Stimulated activated CD4-positive, alpha-beta T cell treated with anti-CD3 and anti-CD28 coated beads, Interleukin-1b, Interleukin-23, amount 100 ng/mL, for 4 hours (primary cell): ENCODE measurements at regions not wholly inside any gene's neighbourhood (a gene's known extent, or its start where the extent isn't known, plus 50 kb on each side); places are given as distances from the start of the nearest gene placed in this dataset.
"Not testable (repeated sequence)": the region's sequence is repeated elsewhere in the genome, so short reads cannot be mapped to it uniquely, and the experiment has no call there.

ENCODE experiments used
- DNase-seq, 2 donors: peaks; one replicate each; pipeline ENCODE4 v3.0.0-alpha.2; 2020; ENCODE audit warnings: low read depth in 2 of 2

DNA sequence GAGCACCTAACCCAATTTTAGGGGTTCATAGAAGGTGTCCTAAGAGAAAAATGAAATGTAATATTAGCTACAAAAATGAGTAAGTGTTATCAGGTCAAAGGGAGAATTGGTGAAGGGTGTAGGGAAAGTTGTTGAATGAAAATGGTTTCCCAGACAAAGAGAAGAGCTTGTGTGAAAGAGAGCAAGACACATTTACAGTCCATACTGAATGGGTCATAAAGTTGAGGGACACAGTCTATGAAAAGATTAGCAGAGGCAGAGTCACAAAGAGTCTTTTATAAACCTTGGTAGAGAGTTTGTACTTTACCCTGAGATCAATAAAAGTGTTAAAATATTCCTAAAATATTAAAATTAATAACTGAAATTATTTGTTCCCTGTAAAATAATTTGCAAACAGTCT, 759.4 kb downstream of the DIAPH3 start:
- DNase-seq, result no peak

DNA sequence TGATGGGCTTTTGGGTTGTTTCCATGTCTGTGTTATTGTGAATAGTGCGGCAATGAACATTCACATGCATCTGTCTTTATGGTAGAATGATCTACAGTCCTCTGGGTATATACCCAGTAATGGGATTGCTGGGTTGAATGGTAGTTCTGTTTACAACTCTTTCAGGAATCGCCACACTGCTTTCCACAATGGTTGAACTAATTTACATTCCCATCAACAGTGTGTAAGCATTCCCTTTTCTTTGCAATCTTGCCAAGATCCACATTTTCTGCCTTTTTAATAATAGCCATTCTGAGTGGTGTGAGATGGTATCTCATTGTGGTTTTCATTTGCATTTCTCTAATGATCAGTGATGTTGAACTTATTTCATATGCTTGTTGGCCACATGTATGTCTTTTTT, 756.5 kb downstream of the DIAPH3 start:
- DNase-seq, result not testable (repeated sequence)

DNA sequence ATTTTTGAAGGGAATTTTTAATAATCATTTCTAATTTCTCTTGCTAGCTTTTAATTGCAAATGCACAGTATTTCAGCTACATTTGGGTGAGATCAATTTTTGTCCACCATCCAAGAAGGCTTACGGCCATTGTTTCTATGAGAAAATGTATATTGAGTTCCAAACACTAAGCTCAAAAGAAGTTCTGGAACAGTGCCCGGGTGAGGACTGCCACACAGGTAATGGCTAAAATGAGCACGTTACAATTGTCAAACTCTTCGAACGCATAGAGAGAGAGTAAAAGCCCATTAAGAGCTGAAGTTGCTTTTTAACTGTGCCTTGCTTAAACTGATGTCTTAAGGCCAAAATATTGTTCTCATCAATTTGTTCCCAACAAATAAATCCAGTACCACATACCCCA, 755.0 kb downstream of the DIAPH3 start:
- no peak for DNase-seq

GRCh38 chr13:59409211-59409610, 754.5 kb downstream of the DIAPH3 start:
- DNase-seq, result no peak

DNA sequence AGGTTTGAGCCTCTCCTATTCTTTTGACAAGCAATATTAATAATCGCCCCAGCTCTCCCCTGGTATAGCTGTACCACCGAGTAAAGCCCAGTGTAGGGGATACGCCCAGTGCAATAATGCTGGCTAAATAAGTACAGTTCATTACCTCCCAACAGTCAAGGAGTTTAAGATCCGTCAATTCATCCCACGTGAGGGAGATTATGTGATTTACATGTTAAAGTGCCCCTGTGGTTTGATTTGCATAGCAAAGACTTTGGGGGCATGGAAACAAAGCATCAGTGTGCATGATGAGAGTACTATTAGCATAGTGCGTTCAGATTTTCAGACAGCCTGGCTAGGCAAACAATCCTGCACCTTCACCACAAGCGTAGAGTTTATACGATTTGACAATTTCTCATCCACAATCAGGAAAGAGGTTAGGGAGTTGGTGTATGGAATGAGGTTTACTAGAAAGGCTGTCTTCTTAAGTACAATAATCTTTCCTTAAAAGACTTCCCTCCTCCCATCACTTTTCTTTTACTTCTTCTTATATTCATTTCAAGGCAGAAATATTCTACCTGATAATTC, 754.0 kb downstream of the DIAPH3 start:
- DNase-seq, result no peak

DNA sequence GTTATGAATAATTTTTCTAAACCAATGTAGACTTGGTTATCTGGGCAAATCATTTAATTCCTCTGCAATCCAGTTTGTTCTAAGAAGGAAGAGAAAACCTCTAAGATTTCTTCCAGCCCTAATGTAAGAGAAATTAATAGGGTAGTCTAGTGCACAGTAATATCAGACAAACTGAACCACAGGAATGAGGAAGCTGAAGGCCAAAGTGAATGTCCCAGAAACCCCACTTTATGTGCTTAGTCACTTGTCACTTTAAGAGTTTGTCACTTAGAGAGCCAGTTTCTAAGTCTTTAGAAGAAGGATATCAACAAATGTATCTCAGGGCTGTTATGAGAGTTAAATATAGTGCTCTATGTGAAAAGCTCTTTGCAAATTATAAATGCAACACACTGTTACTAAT, 750.6 kb downstream of the DIAPH3 start:
- DNase-seq, result no peak

DNA sequence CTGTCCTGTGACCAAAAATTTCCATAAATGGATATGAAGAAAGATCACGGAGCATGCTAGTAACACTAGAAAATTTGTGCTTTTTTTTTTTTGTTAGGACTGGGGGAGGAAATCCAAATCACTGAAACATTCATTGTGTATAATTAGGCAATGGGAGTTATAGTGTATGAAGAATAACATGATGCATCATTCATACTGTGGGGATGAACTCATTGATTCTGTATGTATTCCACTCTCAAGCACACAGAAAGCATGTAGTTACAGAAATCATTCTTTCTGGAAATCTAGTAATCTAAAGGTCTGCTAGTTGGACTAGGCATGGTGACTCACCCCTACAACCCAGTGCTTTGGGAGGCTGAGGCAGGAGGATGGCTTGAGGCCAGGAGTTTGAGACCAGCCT, 749.7 kb downstream of the DIAPH3 start:
- DNase-seq, result no peak

DNA sequence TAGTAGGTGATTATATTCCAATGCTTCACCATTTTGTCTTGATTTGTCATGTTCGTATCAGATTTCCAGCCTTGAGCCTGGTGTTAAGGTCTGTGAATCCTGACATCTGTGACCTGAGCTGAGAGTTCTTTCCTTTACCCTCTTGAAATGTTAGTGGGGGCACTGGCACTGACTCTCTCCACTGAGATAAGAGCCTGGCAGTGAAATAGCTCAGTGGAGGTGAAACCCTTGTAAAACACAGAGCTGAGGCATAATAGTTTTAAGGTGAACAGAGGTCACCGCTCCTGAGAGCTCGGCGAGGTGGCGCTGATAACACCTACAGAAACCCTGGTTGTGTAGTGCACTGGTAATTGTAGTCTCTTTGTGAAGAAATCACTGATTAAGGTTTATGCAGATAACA, 748.2 kb downstream of the DIAPH3 start:
- no peak for DNase-seq

DNA sequence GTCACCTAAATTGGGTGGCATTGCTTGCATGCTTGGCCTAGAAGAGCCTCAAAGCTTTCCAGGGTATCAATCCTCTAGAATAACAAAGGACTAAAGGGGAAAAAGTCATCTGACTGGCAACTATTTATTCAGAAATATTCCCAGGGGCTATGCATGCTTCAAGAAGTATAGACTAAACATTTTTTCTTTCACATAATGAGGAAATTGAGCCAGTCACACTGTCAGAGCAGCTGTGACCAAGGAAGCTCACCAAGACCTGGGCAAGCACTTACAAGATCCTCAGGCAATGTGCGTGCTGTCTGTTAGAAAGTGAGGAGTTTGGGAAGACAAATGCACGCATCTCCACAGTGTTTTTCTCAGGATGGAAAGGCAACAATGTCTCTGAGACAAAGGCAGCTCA, 747.2 kb downstream of the DIAPH3 start:
- no peak for DNase-seq

GRCh38 chr13:59422646-59423045, 741.1 kb downstream of the DIAPH3 start:
- DNase-seq, result no peak

- DNase-seq, result no peak
These were observed 739.9 kb downstream of the DIAPH3 start for GRCh38 chr13:59423708-59424340.

DNA sequence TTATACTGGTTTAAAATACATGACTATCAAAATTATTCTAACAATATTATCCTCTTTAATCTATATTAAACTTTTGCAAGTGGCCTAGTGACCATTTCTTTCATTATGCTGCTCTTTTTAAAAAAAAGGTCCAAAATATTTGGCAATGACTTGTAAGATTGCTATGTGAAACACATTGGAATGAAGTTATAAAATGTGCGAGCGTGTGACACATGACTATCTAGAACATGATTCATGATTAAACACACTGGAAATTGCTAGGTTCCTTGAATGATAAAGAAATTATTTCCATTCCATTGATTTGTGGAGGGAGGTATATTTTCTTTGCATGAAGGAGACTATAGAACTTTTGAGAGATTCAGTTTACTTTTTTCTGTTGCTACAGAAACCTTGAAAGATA, 739.1 kb downstream of the DIAPH3 start:
- no peak for DNase-seq

- DNase-seq, result no peak
These were observed 738.5 kb downstream of the DIAPH3 start for GRCh38 chr13:59425211-59425741.

- no peak for DNase-seq
These were observed 728.7 kb downstream of the DIAPH3 start for GRCh38 chr13:59435024-59435423.

- no peak for DNase-seq
These were observed 726.0 kb downstream of the DIAPH3 start for GRCh38 chr13:59437544-59438301.

DNA sequence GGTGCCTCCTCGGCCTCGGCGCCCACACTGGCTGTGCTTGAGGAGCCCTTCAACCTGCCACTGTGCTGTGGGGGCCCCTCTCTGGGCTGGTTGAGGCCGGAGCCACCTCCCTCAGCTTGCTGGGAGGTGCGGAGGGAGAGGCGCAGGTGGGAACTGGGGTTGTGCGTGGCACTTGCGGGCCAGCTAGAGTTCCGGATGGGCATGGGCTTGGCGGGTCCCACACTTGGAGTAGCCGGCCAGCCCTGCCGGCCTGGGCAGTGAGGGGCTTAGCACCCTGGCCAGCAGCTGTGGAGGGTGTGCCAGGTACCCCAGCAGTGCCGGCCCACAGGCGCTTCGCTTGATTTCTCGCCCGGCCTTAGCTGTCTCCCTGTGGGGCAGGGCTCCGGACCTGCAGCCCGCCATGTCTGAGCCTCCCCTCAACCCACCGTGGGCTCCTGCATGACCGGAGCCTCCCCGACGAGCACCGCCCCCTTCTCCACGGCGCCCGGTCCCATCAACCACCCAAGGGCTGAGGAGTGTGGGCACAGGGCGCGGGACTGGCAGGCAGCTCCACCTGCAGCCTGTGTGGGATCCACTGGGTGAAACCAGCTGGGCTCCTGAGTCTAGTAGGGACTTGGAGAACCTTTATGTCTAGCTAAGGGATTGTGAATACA, 723.8 kb downstream of the DIAPH3 start:
- no peak for DNase-seq

GRCh38 chr13:59441068-59441467, 722.7 kb downstream of the DIAPH3 start:
- not testable (repeated sequence) for DNase-seq

- no peak for DNase-seq
These were observed 722.0 kb downstream of the DIAPH3 start for GRCh38 chr13:59441596-59442280.

DNA sequence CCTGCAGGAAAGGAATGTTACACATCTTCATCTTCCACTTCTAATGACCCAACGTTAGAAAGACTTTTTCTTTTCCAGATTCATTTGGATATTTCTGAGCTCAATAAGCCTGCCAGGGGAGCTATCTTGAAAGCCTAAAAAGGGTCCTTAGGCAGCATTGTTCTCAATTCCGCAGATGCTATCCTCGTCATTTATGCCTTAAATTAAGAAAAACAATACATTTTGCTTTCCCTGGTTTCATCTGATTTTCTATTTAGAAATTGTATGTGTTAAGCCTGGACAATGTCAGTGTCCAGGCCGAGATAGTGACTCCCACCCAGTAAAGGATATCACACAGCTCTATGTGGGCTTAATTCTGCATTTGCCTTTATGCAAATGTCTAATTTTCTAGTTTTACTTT, 721.3 kb downstream of the DIAPH3 start:
- no peak for DNase-seq

DNA sequence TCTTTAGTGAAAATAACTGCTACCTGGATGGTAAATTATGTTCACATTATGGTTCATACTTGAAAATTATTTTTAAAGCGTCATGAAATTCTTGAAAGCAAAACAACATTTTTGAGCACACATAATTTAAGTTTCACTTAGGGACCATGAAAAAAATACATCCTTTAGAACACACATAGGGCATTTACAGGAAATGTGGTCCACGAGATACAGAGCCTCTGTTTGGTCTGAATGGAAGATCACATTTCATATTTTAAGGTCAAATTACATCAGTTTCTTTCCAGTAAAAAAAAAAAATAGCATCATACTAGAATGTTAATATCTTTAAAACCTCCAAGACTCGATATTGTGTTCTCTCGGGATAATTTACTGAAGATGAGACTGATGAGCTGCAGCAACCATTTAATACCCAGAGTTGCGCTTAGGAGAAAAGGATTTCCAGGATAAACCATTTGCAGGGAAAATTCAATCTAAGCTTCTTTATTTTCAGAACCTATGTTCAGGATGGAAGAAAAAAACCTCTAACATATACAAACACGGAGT, 720.7 kb downstream of the DIAPH3 start:
- no peak for DNase-seq

- no peak for DNase-seq
These were observed 719.4 kb downstream of the DIAPH3 start for GRCh38 chr13:59444210-59444857.
